ENCODE measurements at regions not wholly inside any gene's neighbourhood (a gene's known extent, or its start where the extent isn't known, plus 50 kb on each side); places are given as distances from the start of the nearest gene placed in this dataset.

DNA sequence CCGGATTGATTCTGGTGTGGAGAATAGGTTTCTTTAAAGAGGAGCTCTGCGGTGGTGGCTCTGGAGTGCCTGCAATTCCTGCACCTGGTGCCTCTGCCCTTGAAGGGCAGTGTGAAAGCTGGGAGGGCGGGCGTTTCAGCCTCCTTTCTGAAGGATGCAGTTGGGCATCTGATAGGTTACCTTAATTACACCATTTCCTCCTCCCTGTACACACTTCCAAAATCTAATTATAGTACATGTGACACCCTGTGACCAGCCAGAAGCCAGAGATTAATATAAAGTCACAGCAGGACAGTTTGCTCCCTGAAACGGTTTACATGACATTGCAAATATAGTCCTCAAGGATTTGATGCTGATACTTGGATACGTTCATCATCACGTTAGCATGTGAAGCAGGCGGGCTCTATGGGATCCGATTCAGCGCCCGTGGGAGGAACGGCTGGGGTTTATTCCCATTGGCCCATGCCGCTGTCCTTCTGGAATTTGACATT lies 548.2 kb downstream of the QKI start:
- no peak for DNase-seq (ENCODE audit: low read depth)

GRCh38 chr6:163960128-163960527 lies 545.6 kb downstream of the QKI start:
- no peak for DNase-seq (ENCODE audit: low read depth)

- DNase-seq (ENCODE audit: low read depth): no peak
Measured at GRCh38 chr6:163958646-163959045, 544.1 kb downstream of the QKI start.

DNA sequence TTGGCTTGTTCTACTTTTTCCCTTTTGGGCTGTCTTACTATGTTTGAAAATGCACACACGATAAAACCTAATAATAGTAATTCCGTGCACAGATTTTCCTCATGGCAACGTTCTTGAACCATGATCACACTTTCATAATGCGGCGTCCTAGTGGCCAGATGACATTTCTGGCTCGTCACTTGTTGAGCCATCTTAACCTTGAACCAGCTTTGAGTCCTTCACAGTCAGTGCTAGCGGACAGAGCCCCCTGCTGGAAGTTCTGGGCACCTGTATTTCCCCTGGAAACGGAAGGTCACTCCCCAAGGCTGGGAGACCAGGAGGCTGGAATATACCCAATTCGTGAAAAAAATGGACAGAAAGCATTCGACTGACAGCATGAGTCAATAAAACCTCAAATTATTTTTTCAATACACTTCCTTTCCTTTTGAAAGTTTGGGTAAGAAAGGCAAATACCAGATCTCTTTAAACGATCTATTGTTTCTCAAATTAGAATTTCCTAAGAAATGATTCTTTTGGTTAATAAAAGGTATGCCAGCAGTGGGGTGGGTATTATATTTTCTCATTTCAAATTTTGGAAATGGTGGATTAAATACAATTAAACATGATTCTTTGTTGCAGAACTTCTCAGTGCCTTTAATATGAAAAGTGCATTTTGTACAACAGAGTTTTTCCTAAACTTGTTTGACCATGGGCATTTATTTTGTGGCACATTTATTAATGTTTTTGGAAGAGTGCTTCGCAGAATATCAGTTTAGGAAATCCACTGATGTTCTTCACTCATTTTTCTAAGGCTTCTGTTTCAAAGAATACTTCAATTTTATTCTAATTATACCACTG lies 542.3 kb downstream of the QKI start:
- DNase-seq (ENCODE audit: low read depth): peak; percentile 93

DNA sequence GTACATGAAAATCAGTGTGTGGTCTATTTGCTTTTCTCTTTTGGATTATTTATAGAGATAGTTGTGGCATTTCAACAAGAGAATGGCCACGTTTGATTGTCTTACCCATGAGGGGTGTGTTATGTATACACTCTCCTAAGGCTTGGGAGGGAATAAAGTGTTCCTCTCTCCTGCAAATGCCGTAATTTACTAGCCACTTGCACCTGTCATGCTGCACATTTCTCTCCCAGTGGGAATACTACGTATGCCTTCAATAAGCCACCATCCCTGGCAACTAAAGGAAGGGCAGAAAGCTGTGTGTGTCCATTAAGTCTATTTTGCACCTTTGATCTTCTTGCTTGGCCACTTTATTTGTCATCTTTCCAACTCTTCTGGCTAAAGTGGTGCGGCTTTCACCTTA lies 541.2 kb downstream of the QKI start:
- peak; percentile 54 for DNase-seq (ENCODE audit: low read depth)

GRCh38 chr6:163955096-163955495 lies 540.6 kb downstream of the QKI start:
- DNase-seq (ENCODE audit: low read depth): peak; percentile 92

- DNase-seq (ENCODE audit: low read depth): no peak
Measured at GRCh38 chr6:163954088-163954775, 539.7 kb downstream of the QKI start.

- peak; percentile 51 for DNase-seq (ENCODE audit: low read depth)
Measured at GRCh38 chr6:163952005-163952404, 537.5 kb downstream of the QKI start.

GRCh38 chr6:163951326-163951725 lies 536.8 kb downstream of the QKI start:
- no peak for DNase-seq (ENCODE audit: low read depth)

DNA sequence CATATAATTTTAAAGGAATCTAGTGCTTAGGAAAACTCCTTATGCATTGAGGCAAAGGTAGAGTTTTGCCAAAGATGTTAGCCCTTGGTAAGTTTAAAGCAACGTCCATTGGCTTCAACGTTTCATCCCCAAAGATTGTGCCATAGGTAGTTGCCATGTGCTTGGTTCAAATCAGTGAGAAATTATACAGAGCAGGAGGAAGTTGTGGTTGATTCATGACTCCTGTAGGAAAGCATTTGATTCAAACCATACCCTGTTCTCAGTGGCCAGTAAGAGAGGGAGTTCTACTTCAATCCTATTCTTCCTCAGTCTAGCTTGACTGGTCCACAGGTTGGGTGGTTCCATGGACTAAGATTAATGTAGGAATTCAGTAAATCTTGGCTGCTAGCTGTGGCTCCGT lies 535.6 kb downstream of the QKI start:
- no peak for DNase-seq (ENCODE audit: low read depth)

GRCh38 chr6:163949431-163949830 lies 534.9 kb downstream of the QKI start:
- DNase-seq (ENCODE audit: low read depth): no peak

DNA sequence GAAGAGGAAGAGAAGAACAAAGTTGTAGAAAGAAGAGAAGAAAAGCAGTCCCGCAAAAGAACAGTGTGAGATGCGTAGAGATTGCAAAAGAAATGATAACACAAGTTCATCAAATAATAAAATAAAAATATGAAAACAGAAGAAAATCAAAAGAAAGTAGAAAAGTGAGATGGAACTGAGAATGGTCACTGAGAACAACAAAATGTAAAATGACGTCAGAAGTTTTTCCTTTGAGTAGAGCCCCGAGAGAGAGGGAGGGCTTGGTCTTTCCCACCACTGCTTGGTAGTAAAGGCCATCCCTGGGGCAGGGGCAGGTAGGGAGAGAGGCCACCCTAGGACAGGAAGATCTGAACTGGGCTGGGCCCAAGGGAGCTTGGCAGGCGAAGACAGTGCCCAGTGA lies 533.7 kb downstream of the QKI start:
- no peak for DNase-seq (ENCODE audit: low read depth)

GRCh38 chr6:163947276-163947675 lies 532.8 kb downstream of the QKI start:
- DNase-seq (ENCODE audit: low read depth): peak; percentile 53

- no peak for DNase-seq (ENCODE audit: low read depth)
Measured at GRCh38 chr6:163946437-163946836, 531.9 kb downstream of the QKI start.

DNA sequence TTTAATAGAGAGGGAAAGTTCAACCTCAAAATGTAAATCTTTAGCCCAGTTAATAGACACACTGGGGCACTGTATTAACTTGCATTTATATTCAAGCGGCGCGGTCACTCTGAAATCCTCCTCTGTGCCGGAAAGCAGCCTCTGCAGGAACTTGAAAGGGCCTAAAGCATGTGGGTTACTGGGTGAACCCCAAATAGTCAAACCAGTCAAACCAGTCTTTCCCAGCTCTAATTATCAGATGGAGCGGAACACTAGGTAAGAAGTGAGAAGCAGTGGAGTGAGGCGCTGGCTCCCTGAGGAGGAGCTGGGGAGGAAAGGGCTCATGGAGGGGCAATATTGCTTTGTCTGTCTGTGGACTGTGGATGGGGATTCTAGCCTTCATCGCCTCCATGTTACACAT lies 531.3 kb downstream of the QKI start:
- DNase-seq (ENCODE audit: low read depth): no peak

DNA sequence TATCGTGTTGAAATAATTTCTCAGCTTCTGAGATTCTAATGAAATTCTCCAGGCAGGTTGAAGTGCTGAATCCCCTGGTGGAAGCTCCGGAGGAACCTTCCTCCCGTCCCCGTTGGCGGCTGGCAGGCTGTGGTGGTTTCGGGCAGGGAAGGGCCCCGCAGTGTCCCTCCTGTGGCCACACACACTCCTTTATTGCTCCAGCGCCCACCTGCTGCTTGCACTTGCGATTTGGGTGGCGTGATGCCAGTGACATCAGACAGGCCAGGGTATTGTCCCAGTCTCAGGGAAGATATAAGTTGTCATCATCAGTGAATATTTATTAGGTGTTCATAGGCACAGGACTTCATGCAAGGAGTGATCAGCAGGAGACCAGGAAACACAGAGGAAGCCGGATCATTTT lies 530.4 kb downstream of the QKI start:
- DNase-seq (ENCODE audit: low read depth): no peak

- no peak for DNase-seq (ENCODE audit: low read depth)
Measured at GRCh38 chr6:163943607-163944385, 529.3 kb downstream of the QKI start.

GRCh38 chr6:163942790-163943189 lies 528.3 kb downstream of the QKI start:
- no peak for DNase-seq (ENCODE audit: low read depth)

GRCh38 chr6:163941624-163941976 lies 527.1 kb downstream of the QKI start:
- no peak for DNase-seq (ENCODE audit: low read depth)

GRCh38 chr6:163940705-163941623 lies 526.4 kb downstream of the QKI start:
- no peak for DNase-seq (ENCODE audit: low read depth)

DNA sequence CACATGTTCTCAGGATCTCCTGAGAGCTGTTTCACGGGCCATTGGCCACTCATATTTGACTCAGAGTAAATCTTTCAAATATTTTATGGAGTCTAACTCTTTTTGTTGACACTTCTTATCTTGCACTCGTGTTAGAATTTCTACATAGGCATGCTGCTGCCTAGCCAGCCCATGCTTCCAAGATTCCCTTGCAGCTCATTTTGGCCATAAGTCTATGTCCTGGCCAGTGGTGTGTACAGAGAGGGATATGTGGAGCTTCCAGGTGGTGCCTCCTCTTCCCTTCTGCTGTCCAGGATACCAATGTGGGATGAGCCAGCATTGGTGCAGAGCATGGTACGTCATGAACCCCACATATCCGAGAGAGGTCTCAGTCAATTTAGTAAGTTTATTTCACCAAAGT lies 522.6 kb downstream of the QKI start:
- no peak for DNase-seq (ENCODE audit: low read depth)
